ENCODE measurements at regions not wholly inside any gene's neighbourhood (a gene's known extent, or its start where the extent isn't known, plus 50 kb on each side); places are given as distances from the start of the nearest gene placed in this dataset.

DNA sequence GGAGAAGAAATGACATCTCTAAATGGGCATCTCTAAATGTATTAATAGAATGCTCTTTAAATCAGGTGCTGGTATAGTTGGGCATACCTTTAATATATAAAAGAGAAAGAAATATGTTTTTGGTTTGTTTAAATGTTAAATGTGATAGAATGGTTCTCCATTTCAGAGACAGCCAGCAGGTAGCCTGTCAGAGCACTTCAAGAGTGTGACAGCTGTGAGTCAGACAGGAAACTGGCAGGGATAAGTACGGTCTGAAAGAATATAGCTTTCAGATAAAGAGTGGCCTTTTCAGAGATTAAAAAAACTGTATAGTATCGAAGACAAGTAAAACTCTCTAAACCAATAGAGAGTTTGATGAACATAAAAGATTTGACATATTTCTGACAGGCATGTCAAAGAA, 654.1 kb downstream of the IGSF11 start:
- no peak for DNase-seq (ENCODE audit: low spot score)

DNA sequence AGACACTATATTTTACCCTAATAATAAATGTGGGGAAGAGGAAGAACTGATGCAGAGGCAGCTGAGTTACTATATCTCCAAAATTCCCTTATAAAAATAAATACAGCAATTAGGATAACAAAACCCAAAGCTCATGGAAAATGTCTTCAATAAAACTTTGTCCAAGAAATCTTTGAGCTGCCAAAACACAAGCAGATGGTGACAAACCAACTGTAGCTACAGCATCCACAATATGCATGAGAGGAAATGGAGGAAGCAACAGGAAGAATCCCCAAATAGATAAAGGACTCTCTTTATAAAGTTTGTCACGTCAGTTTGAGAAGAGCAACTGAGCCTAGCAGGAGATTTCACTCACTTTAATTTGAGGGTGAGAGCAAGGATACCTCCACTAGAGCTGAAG, 638.2 kb downstream of the IGSF11 start:
- DNase-seq (ENCODE audit: low spot score): no peak
- TF ChIP-seq, protein P1, sequence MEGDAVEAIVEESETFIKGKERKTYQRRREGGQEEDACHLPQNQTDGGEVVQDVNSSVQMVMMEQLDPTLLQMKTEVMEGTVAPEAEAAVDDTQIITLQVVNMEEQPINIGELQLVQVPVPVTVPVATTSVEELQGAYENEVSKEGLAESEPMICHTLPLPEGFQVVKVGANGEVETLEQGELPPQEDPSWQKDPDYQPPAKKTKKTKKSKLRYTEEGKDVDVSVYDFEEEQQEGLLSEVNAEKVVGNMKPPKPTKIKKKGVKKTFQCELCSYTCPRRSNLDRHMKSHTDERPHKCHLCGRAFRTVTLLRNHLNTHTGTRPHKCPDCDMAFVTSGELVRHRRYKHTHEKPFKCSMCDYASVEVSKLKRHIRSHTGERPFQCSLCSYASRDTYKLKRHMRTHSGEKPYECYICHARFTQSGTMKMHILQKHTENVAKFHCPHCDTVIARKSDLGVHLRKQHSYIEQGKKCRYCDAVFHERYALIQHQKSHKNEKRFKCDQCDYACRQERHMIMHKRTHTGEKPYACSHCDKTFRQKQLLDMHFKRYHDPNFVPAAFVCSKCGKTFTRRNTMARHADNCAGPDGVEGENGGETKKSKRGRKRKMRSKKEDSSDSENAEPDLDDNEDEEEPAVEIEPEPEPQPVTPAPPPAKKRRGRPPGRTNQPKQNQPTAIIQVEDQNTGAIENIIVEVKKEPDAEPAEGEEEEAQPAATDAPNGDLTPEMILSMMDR (IDR thresholded peaks at IDR 0.05; ENCODE audit: extremely low read depth, missing control alignments): no peak

More for the DNA sequence above, 654.1 kb downstream of the IGSF11 start:
- TF ChIP-seq, protein P1 (IDR thresholded peaks at IDR 0.05; ENCODE audit: extremely low read depth, missing control alignments): no peak

DNA sequence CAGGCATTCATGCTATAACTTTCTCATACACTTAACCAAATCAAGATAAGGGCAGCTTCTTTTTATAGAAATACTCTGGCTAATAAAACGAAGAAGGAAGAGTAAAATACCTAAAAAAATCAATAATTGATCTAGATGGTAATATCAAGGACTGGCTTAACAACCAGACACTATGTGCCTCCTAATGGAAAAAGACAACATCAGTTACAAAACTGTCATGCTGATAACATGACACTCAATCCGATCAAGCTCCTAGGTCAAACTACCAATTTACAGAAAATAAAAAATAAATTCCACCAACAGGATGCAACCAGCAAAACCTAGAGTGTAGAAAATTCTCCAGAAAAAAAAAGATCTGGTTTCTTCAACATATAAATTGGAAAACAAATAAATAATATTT, 634.6 kb downstream of the IGSF11 start:
- TF ChIP-seq, protein P1 (IDR thresholded peaks at IDR 0.05; ENCODE audit: extremely low read depth, missing control alignments): no peak
- DNase-seq (ENCODE audit: low spot score): no peak

DNA sequence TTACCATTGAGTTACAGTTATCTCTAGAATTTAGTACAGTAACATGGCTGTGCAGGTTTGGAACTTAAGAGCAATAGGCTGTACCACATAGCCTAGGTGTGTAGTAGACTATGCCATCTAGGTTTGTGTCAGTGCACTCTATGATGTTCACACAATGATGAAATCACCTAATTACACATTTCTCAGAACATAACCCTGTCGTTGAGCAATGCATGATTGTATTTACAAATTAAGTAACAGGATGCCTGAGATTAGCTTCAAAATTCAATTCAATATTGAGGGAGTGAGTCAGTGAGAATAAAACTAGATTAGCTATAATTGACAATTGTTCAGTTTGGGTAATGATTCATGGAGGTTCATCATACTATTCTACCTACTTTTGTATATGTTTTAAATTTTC, 633.8 kb downstream of the IGSF11 start:
- TF ChIP-seq, protein P1 (IDR thresholded peaks at IDR 0.05; ENCODE audit: extremely low read depth, missing control alignments): no peak
- DNase-seq (ENCODE audit: low spot score): no peak

DNA sequence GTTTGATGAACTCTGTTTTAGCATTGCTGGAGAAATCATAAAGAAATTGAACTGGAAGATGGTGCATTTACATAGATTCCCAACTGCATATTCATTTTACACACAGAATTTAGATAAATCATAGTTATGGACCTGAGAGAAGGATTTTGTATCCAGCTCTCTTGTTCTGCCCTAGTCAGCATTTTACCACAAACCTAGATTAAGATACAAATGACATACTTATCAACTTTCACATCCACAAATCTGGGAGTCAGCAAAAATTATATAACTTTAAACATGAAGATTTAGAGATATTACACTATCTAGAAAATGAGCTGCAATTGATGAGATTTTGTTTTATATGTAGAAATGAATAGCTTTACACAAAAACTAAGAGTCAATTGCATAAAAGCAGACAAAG, 632.8 kb downstream of the IGSF11 start:
- TF ChIP-seq, protein P1 (IDR thresholded peaks at IDR 0.05; ENCODE audit: extremely low read depth, missing control alignments): no peak
- DNase-seq (ENCODE audit: low spot score): no peak

DNA sequence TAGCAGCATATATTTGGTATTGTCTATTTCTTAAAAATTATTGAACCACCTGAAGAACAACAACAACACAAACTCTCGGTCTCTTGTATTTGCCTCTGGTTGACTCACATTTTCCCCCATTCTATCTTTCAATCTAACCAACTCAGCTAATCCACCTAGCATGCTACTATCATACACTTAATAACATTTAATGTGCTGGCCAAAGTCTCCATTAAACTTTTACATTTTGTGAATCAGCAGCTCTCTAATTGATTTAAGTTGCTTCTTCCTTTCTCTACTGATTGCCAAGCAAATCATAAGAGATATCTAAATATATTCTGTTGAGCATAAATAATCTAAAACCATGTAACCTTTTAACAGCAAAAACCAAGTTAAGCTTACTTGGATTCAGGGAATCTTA, 631.7 kb downstream of the IGSF11 start:
- TF ChIP-seq, protein P1 (IDR thresholded peaks at IDR 0.05; ENCODE audit: extremely low read depth, missing control alignments): no peak
- no peak for DNase-seq (ENCODE audit: low spot score)

DNA sequence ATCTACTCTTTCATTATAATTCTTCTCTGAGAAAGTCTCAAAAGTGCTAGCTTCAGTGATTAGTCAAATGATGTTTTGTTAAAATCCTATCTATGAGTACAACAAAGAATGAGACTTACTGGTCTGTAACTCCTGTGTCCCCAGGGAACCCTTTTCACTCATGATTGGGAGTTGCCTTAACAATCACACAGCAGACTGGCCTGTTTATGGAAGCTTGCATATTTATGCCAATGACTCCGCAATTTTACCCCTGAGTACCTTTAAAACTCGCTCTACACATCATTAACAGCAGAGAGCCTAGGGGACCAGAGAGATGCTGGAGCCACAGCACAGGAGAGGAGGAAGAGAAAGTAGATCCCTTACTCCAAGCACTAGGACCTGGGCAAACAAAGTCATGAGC, 628.1 kb downstream of the IGSF11 start:
- TF ChIP-seq, protein P1 (IDR thresholded peaks at IDR 0.05; ENCODE audit: extremely low read depth, missing control alignments): no peak
- no peak for DNase-seq (ENCODE audit: low spot score)

Measured in GM20000 (cell line).